K562 (cell line): ENCODE measurements at regions not wholly inside any gene's neighbourhood (a gene's known extent, or its start where the extent isn't known, plus 50 kb on each side); places are given as distances from the start of the nearest gene placed in this dataset.

Experiments
- ATAC-seq: fragments of 200-7000 bp; cut with Tn5 transposase; 3 replicates; pipeline ENCODE4 v1.9.1; 2020; ENCODE audit warnings: moderate library complexity
- BruUV-seq: library from RNA; stranded (reverse); fragments of 400-500 nt; replicated peaks from 2 replicates; lab custom pipeline; 2021; lab: Mats Ljungman, UMichigan
- CTCF ChIA-PET: fragments of 300-600 bp; formaldehyde crosslinking; extraction: SDS; loops from one replicate; lab custom pipeline; 2021; ENCODE audit warnings: low intra/inter-chr PET ratio; lab: Yijun Ruan, JAX
- POLR2A ChIA-PET: fragments of 300-600, 350-650 bp; sonication (Branson Sonifier 250); formaldehyde crosslinking; extraction: SDS; loops from one replicate; lab custom pipeline; 2021; ENCODE audit warnings: antibody characterized with exemption, inconsistent platforms; lab: Yijun Ruan, JAX
- DNase-seq, 4 experiments: peaks; one replicate each; pipeline versions ENCODE4 v3.0.0 to v3.0.0-alpha.2; 2011 to 2018; ENCODE audit warnings: low spot score in 3 of 4, mixed read lengths in 3 of 4; ENCODE audit errors: extremely low read depth in 1 of 4
- FAIRE-seq: peaks from 2 replicates; lab custom pipeline; 2011; peaks lifted over from hg19 to GRCh38; lab: Jason Lieb, UNC
- H2AFZ ChIP-seq: 2 replicates; pipeline ENCODE4 v1.6.0; 2011; ENCODE audit warnings: low read depth, low read length, control low read depth, inconsistent platforms
- H3K27ac ChIP-seq: fragments of 200-600 bp; 3 replicates; pipeline ENCODE4 v1.8.0; 2011; ENCODE audit warnings: low read depth, mild to moderate bottlenecking, control low read depth, inconsistent platforms, low read length, moderate library complexity, mixed read lengths; ENCODE audit errors: extremely low read depth
- H3K27me3 ChIP-seq, 2 experiments: fragments of 300-600 bp in 1 of 2; 2 replicates in 1 of 2; 3 replicates in 1 of 2; pipeline versions ENCODE4 v1.6.0 to v1.8.0; 2011; ENCODE audit warnings: inconsistent platforms in 2 of 2, low read length in 2 of 2, mild to moderate bottlenecking in 1 of 2, mixed read lengths in 1 of 2, moderate library complexity in 1 of 2; ENCODE audit not compliant: control insufficient read depth in 2 of 2, insufficient read depth in 2 of 2
- H3K36me3 ChIP-seq: fragments of 300-600 bp; 3 replicates; pipeline ENCODE4 v1.8.0; 2011; ENCODE audit warnings: mild to moderate bottlenecking, low read length, inconsistent platforms; ENCODE audit not compliant: control insufficient read depth, insufficient read depth
- H3K4me1 ChIP-seq, 2 experiments: fragments of 200-600 bp in 1 of 2; replicated peaks in 1 of 2; 2 replicates in 1 of 2; 3 replicates in 1 of 2; pipeline versions ENCODE4 v1.5.1 to v1.8.0; 2011; ENCODE audit warnings: inconsistent platforms in 2 of 2, low read length in 2 of 2, mild to moderate bottlenecking in 1 of 2, mixed read lengths in 1 of 2, moderate library complexity in 1 of 2; ENCODE audit not compliant: control insufficient read depth in 2 of 2, insufficient read depth in 2 of 2
- H3K4me2 ChIP-seq: 2 replicates; pipeline ENCODE4 v1.6.1; 2011; ENCODE audit warnings: low read length, control low read depth, inconsistent platforms, mixed read lengths; ENCODE audit not compliant: insufficient read depth
- H3K4me3 ChIP-seq: fragments of 200-600 bp; sonication (generic), shearing (Covaris generic); 2 replicates; pipeline ENCODE4 v1.5.1; 2016; ENCODE audit warnings: control low read depth, inconsistent platforms
- H3K79me2 ChIP-seq: fragments of 200-600 bp; 3 replicates; pipeline ENCODE4 v1.8.0; 2011; ENCODE audit warnings: low read length, inconsistent platforms; ENCODE audit not compliant: control insufficient read depth, insufficient read depth
- H3K9ac ChIP-seq, 2 experiments: 2 replicates each; pipeline versions ENCODE4 v1.6.0 to v1.6.1; 2011; ENCODE audit warnings: low read depth in 2 of 2, low read length in 2 of 2, control low read depth in 1 of 2, inconsistent platforms in 1 of 2, mild to moderate bottlenecking in 1 of 2, mixed read lengths in 1 of 2; ENCODE audit not compliant: insufficient read depth in 1 of 2
- H3K9me1 ChIP-seq: one replicate; pipeline ENCODE4 v1.6.0; 2011; ENCODE audit warnings: inconsistent platforms, mild to moderate bottlenecking, low read length, moderate library complexity; ENCODE audit not compliant: control insufficient read depth, insufficient read depth
- H3K9me3 ChIP-seq: replicated peaks from 2 replicates; pipeline ENCODE4 v1.5.1; 2011; ENCODE audit warnings: low read depth, low read length, inconsistent platforms; ENCODE audit not compliant: control insufficient read depth, insufficient read depth
- H4K20me1 ChIP-seq: replicated peaks from 2 replicates; pipeline ENCODE4 v1.6.1; 2011; ENCODE audit warnings: low read length, inconsistent platforms, mixed read lengths; ENCODE audit not compliant: control insufficient read depth, insufficient read depth
- CEBPG ChIP-seq, 3 experiments: fragments of 200-800 bp in 1 of 3; sonication (Bioruptor generic) in 1 of 3; sonication (generic) in 1 of 3; formaldehyde crosslinking in 1 of 3; IDR thresholded peaks in 2 of 3; conservative IDR thresholded peaks in 1 of 3; 2 replicates each; pipeline versions ENCODE4 v1.6.1 to v1.8.0; 2016 to 2022; ENCODE audit warnings: missing compliant biosample characterization in 2 of 3, missing genetic modification characterization in 2 of 3, mild to moderate bottlenecking in 1 of 3, missing genetic modification reagents in 1 of 3
- CREM ChIP-seq: IDR thresholded peaks from 2 replicates; pipeline ENCODE4 v1.6.1; 2014; ENCODE audit warnings: antibody characterized with exemption, low read depth
- ELF2 ChIP-seq: fragments of 250-450 bp; sonication (Bioruptor Pico); IDR thresholded peaks from 2 replicates; pipeline ENCODE4 v1.5.0; 2021; ENCODE audit warnings: mild to moderate bottlenecking
- KDM2B ChIP-seq: fragments of 250-450 bp; sonication (Bioruptor Pico); IDR thresholded peaks from 2 replicates; pipeline ENCODE4 v1.8.0; 2021; ENCODE audit warnings: mild to moderate bottlenecking, moderate library complexity
- MBD1 ChIP-seq: fragments of 250-450 bp; sonication (Bioruptor Pico); IDR thresholded peaks from 2 replicates; pipeline ENCODE4 v1.8.0; 2022; ENCODE audit warnings: inconsistent platforms
- MTA3 ChIP-seq: fragments of 450-650 bp; formaldehyde crosslinking; IDR thresholded peaks from 2 replicates; pipeline ENCODE4 v1.6.1; 2017; ENCODE audit warnings: mild to moderate bottlenecking, borderline replicate concordance
- NCOA1 ChIP-seq: fragments of 450-650 bp; IDR thresholded peaks from 2 replicates; pipeline ENCODE4 v1.6.1; 2016; ENCODE audit warnings: low read depth
- NKRF ChIP-seq: fragments of 450-650 bp; IDR thresholded peaks from 2 replicates; pipeline ENCODE4 v1.6.1; 2016; ENCODE audit warnings: borderline replicate concordance
- SMAD1 ChIP-seq: fragments of 150-350 bp; IDR thresholded peaks from 2 replicates; pipeline ENCODE4 v1.6.1; 2014; ENCODE audit warnings: low read length, low read depth; ENCODE audit not compliant: partially characterized antibody
- SP1 ChIP-seq: sonication (generic); formaldehyde crosslinking; IDR thresholded peaks from 2 replicates; pipeline ENCODE4 v1.8.1; 2022; ENCODE audit warnings: mild to moderate bottlenecking, missing genetic modification reagents
- TCF7 ChIP-seq: sonication (generic); IDR thresholded peaks from 2 replicates; pipeline ENCODE4 v1.6.1; 2016; ENCODE audit warnings: antibody characterized with exemption, borderline replicate concordance
- ZFP30 ChIP-seq: fragments of 250-450 bp; sonication (Bioruptor Pico); IDR thresholded peaks from 2 replicates; pipeline ENCODE4 v1.8.0; 2022; ENCODE audit warnings: moderate library complexity, mild to moderate bottlenecking, inconsistent platforms, borderline replicate concordance
- ZHX1 ChIP-seq: fragments of 150-350 bp; conservative IDR thresholded peaks from 2 replicates; pipeline ENCODE4 v1.6.1; 2014; ENCODE audit warnings: low read length
- ZKSCAN3 ChIP-seq: fragments of 250-450 bp; sonication (Bioruptor Pico); IDR thresholded peaks from 2 replicates; pipeline ENCODE4 v1.4.0; 2020
- ZNF316 ChIP-seq: fragments of 450-650 bp; IDR thresholded peaks from 2 replicates; pipeline ENCODE4 v1.6.1; 2016
- ZNF780A ChIP-seq: fragments of 250-450 bp; sonication (Bioruptor Pico); IDR thresholded peaks from 2 replicates; pipeline ENCODE4 v1.5.0; 2021; ENCODE audit warnings: mild to moderate bottlenecking
- WGBS: fragments of 100-300 bp; shearing (Covaris generic); methylation state at CpG from one replicate; pipeline ENCODE4 v1.1.6; 2016; ENCODE audit warnings: low coverage, mixed read lengths; ENCODE audit not compliant: insufficient coverage; ENCODE audit errors: missing lambda C conversion rate; 5-methylcytosine and 5-hydroxymethylcytosine counted together
- in situ Hi-C: fragments of 300-500 bp; cut with MboI; formaldehyde crosslinking; loops from 4 replicates; pipeline ENCODE4 v1.15.0; 2018; ENCODE audit warnings: inconsistent platforms, mixed read lengths
- intact Hi-C: fragments of 100-400 bp; cut with micrococcal nuclease; formaldehyde crosslinking; loops from 2 replicates; pipeline ENCODE4 v1.14.2; 2022

GRCh38 chr5:152608458-152608857, 203.4 kb upstream of the NMUR2 start:
- in situ Hi-C loops (no loop called here), intact Hi-C loops (no loop called here)
- Histone ChIP-seq H3K4me2 (no peak overlapping the region), H3K4me3 (no peak overlapping the region), H3K27ac (no peak overlapping the region), H3K27me3 (no peaks in the 10 kb centered on the region), H3K9me1 (no peaks in the 10 kb centered on the region), H3K79me2 (no peaks in the 10 kb centered on the region), H4K20me1 (no peaks in the 10 kb centered on the region), H2AFZ (no peak overlapping the region), H3K4me1 (no peaks in the 10 kb centered on the region), H3K9me3 (no peaks in the 10 kb centered on the region), H3K9ac (no peak overlapping the region), H3K36me3 (no peaks in the 10 kb centered on the region)
- ChIA-PET CTCF (no interaction called here), POLR2A (interaction anchor here (0.6 kb wide), 1 partner anchor 247 kb away, joined by 3 read pairs; no protein-coding TSS in a partner anchor)
- DNase-seq (no peak), ATAC-seq (no peak), FAIRE-seq (no peak)
- no TSS peak for BruUV-seq
- WGBS, result 0% methylated on average over 3 of the region's 3 CpGs
- TF ChIP-seq ZKSCAN3 (CRISPR knock-in tag) (no peak), KDM2B (CRISPR knock-in tag) (no peak), ZHX1 (no peak), ZNF780A (CRISPR knock-in tag) (no peak), MBD1 (CRISPR knock-in tag) (no peak), ZFP30 (CRISPR knock-in tag) (no peak), MTA3 (no peak), SP1 (CRISPR knock-in tag) (no peak), ELF2 (CRISPR knock-in tag) (no peak), NCOA1 (no peak), SMAD1 (no peak), NKRF (no peak), TCF7 (no peak), CEBPG (CRISPR knock-in tag; IDR thresholded peaks at IDR 0.05) (no peak), CEBPG (tag; conservative IDR thresholded peaks at IDR 0.05 in 1 of 2, IDR thresholded peaks at IDR 0.05 in 1 of 2) (no peak), CREM (no peak), ZNF316 (no peak)
